HEK293 (cell line): ENCODE measurements at regions not wholly inside any gene's neighbourhood (a gene's known extent, or its start where the extent isn't known, plus 50 kb on each side); places are given as distances from the start of the nearest gene placed in this dataset.

ENCODE experiments used
- CTCF ChIA-PET: fragments of 350-600 bp; formaldehyde crosslinking; extraction: SDS; loops from one replicate; lab custom pipeline; 2021; ENCODE audit warnings: antibody characterized with exemption; lab: Yijun Ruan, JAX
- POLR2A ChIA-PET: fragments of 300-600 bp; formaldehyde crosslinking; extraction: SDS; loops from one replicate; lab custom pipeline; 2020; ENCODE audit warnings: antibody characterized with exemption, inconsistent platforms; lab: Yijun Ruan, JAX
- H3K27ac ChIP-seq: fragments of 200-500 bp; sonication (Bioruptor generic); 2 replicates; pipeline ENCODE4 v1.5.1; 2014; ENCODE audit warnings: low read depth, low read length, control low read depth, inconsistent platforms; ENCODE audit errors: extremely low read depth
- H3K36me3 ChIP-seq, 2 experiments: fragments of 200-500 bp in 1 of 2; sonication (Bioruptor generic) in 1 of 2; 1 replicate in 1 of 2; 2 replicates in 1 of 2; pipeline ENCODE4 v1.5.1; 2014 to 2017; ENCODE audit warnings: inconsistent platforms in 2 of 2, low read length in 2 of 2; ENCODE audit not compliant: control insufficient read depth in 2 of 2, insufficient read depth in 1 of 2
- H3K4me1 ChIP-seq: fragments of 200-500 bp; sonication (Bioruptor generic); 2 replicates; pipeline ENCODE4 v1.5.1; 2014; ENCODE audit warnings: mild to moderate bottlenecking, low read length, inconsistent platforms; ENCODE audit not compliant: control insufficient read depth, insufficient read depth
- H3K4me3 ChIP-seq: 2 replicates; pipeline ENCODE4 v1.5.1; 2011; ENCODE audit warnings: low read depth, mild to moderate bottlenecking, control low read depth, low read length, moderate library complexity
- H3K9me3 ChIP-seq: fragments of 200-500 bp; sonication (Bioruptor generic); 2 replicates; pipeline ENCODE4 v1.5.1; 2014; ENCODE audit warnings: low read depth, low read length, inconsistent platforms; ENCODE audit not compliant: control insufficient read depth, insufficient read depth
- GLI4 ChIP-seq: fragments of 450-650 bp; formaldehyde crosslinking; IDR thresholded peaks from 2 replicates; pipeline ENCODE4 v1.5.1; 2016; ENCODE audit warnings: missing biosample characterization, missing genetic modification characterization
- TSHZ1 ChIP-seq: fragments of 450-650 bp; formaldehyde crosslinking; IDR thresholded peaks from 2 replicates; pipeline ENCODE4 v1.5.1; 2016; ENCODE audit warnings: missing biosample characterization, missing genetic modification characterization, borderline replicate concordance
- YY1 ChIP-seq: fragments of 450-650 bp; formaldehyde crosslinking; IDR thresholded peaks from 2 replicates; pipeline ENCODE4 v1.5.1; 2018; ENCODE audit warnings: missing biosample characterization, missing genetic modification characterization
- ZBTB11 ChIP-seq: fragments of 450-650 bp; formaldehyde crosslinking; conservative IDR thresholded peaks from 2 replicates; pipeline ENCODE4 v1.5.1; 2016; ENCODE audit warnings: low read depth, missing biosample characterization, missing genetic modification characterization
- ZNF18 ChIP-seq: fragments of 450-650 bp; formaldehyde crosslinking; IDR thresholded peaks from 2 replicates; pipeline ENCODE4 v1.5.1; 2016; ENCODE audit warnings: missing biosample characterization, missing genetic modification characterization
- ZNF302 ChIP-seq: fragments of 450-650 bp; formaldehyde crosslinking; IDR thresholded peaks from 2 replicates; pipeline ENCODE4 v1.5.1; 2016; ENCODE audit warnings: missing biosample characterization, missing genetic modification characterization, low read depth
- ZNF37A ChIP-seq: fragments of 450-650 bp; IDR thresholded peaks from 2 replicates; pipeline ENCODE4 v1.5.1; 2018; ENCODE audit warnings: missing biosample characterization, missing genetic modification characterization
- ZNF555 ChIP-seq: fragments of 450-650 bp; formaldehyde crosslinking; conservative IDR thresholded peaks from 2 replicates; pipeline ENCODE4 v1.5.1; 2017; ENCODE audit warnings: missing biosample characterization, mild to moderate bottlenecking, missing genetic modification characterization, inconsistent platforms
- ZNF610 ChIP-seq: fragments of 450-650 bp; formaldehyde crosslinking; IDR thresholded peaks from 2 replicates; pipeline ENCODE4 v1.5.1; 2016; ENCODE audit warnings: missing biosample characterization, missing genetic modification characterization, borderline replicate concordance
- ZNF624 ChIP-seq: fragments of 450-650 bp; formaldehyde crosslinking; IDR thresholded peaks from 2 replicates; pipeline ENCODE4 v1.5.1; 2017; ENCODE audit warnings: missing biosample characterization, missing genetic modification characterization
- ZNF658 ChIP-seq: fragments of 450-650 bp; formaldehyde crosslinking; IDR thresholded peaks from 2 replicates; pipeline ENCODE4; 2016; ENCODE audit warnings: missing biosample characterization, missing genetic modification characterization
- ZSCAN16 ChIP-seq: fragments of 450-650 bp; formaldehyde crosslinking; IDR thresholded peaks from 2 replicates; pipeline ENCODE4 v1.5.1; 2016; ENCODE audit warnings: missing biosample characterization, missing genetic modification characterization
- ZSCAN4 ChIP-seq: fragments of 450-650 bp; formaldehyde crosslinking; IDR thresholded peaks from 2 replicates; pipeline ENCODE4 v1.5.1; 2017; ENCODE audit warnings: missing biosample characterization, missing genetic modification characterization

GRCh38 chr6:91428953-91429560 lies 842.2 kb upstream of the MAP3K7 start:
- Histone ChIP-seq H3K36me3 (no peaks in the 10 kb centered on the region), H3K4me3 (no peak overlapping the region)
- CTCF ChIA-PET, result interaction anchor here (1.0 kb wide), 1 partner anchor 98 kb away, joined by 4 read pairs; no protein-coding TSS in a partner anchor

GRCh38 chr6:91428296-91428695 lies 841.4 kb upstream of the MAP3K7 start:
- TF ChIP-seq YY1 (tag by site-specific recombination) (no peak), ZNF555 (tag by site-specific recombination) (no peak), TSHZ1 (tag by site-specific recombination) (no peak), ZNF658 (tag by site-specific recombination) (no peak), GLI4 (tag by site-specific recombination) (no peak), ZBTB11 (tag by site-specific recombination) (no peak), ZNF624 (tag by site-specific recombination) (no peak)
- H3K27ac ChIP-seq, result no peak overlapping the region
- POLR2A ChIA-PET, result no interaction called here
- CTCF ChIA-PET, result interaction anchor here (1.0 kb wide), 1 partner anchor 97 kb away, joined by 4 read pairs; no protein-coding TSS in a partner anchor
- H3K4me1 ChIP-seq, result no peaks in the 10 kb centered on the region
- H3K36me3 ChIP-seq, result no peaks in the 10 kb centered on the region
- H3K4me3 ChIP-seq, result no peak overlapping the region
- no peaks in the 10 kb centered on the region for H3K9me3 ChIP-seq

More at GRCh38 chr6:91428953-91429560, 842.2 kb upstream of the MAP3K7 start:
- H3K27ac ChIP-seq, result no peak overlapping the region
- H3K4me1 ChIP-seq, result no peaks in the 10 kb centered on the region
- no peaks in the 10 kb centered on the region for H3K9me3 ChIP-seq
- no peak for TF ChIP-seq ZNF37A (tag by site-specific recombination)
- no peak for TF ChIP-seq ZSCAN4 (tag by site-specific recombination)
- POLR2A ChIA-PET, result no interaction called here

GRCh38 chr6:91420243-91420642 lies 833.4 kb upstream of the MAP3K7 start:
- Histone ChIP-seq H3K4me3 (no peak overlapping the region), H3K36me3 (no peaks in the 10 kb centered on the region), H3K27ac (no peak overlapping the region), H3K4me1 (no peaks in the 10 kb centered on the region), H3K9me3 (no peaks in the 10 kb centered on the region)
- TF ChIP-seq ZNF658 (tag by site-specific recombination) (no peak), ZNF18 (tag by site-specific recombination) (no peak), ZNF302 (tag by site-specific recombination) (no peak), ZSCAN16 (tag by site-specific recombination) (no peak), ZNF610 (tag by site-specific recombination) (no peak)
- CTCF ChIA-PET, result no interaction called here
- POLR2A ChIA-PET, result no interaction called here
